ENCODE measurements at regions not wholly inside any gene's neighbourhood (a gene's known extent, or its start where the extent isn't known, plus 50 kb on each side); places are given as distances from the start of the nearest gene placed in this dataset.
"Not testable (repeated sequence)": the region's sequence is repeated elsewhere in the genome, so short reads cannot be mapped to it uniquely, and the experiment has no call there.

DNA sequence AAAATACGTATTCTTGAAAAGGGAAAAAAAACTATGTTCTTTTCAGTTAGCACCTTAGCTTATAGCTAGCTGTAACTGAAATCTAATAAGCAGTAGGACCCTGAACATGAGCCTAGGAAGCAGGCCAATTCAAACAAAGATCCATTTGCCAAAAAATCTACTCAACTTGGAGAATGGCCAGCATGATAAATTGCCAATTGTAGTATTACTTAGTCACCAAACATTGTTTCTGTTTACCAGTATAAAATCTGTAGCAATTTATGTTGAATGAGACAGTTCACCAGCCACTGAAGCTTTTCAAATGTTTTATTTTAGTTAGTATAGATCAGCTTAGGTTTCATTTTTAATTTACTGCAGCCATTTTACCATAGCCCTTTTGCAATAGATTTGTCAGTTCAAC, 323.6 kb upstream of the DIPK2B start:
- DNase-seq = peak; percentile 44

DNA sequence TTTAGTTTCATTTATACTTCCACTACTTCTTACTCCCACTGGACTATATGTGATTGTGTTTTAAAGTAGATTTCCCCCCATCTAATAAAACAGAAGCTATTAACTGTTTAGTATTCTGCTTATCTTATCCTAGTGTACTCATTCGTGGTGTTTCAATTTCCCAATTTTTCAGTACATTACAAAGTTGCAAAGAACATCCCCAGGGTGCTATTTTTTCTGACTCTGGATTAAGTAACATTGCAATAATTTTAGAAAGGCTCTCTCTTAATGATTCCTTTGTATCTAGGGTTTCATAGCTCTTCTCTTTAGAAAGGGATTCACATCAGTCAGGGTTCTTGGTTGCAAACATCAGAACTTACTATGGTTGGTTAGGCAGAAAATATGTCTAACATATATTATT, 317.9 kb upstream of the DIPK2B start:
- no peak for DNase-seq

DNA sequence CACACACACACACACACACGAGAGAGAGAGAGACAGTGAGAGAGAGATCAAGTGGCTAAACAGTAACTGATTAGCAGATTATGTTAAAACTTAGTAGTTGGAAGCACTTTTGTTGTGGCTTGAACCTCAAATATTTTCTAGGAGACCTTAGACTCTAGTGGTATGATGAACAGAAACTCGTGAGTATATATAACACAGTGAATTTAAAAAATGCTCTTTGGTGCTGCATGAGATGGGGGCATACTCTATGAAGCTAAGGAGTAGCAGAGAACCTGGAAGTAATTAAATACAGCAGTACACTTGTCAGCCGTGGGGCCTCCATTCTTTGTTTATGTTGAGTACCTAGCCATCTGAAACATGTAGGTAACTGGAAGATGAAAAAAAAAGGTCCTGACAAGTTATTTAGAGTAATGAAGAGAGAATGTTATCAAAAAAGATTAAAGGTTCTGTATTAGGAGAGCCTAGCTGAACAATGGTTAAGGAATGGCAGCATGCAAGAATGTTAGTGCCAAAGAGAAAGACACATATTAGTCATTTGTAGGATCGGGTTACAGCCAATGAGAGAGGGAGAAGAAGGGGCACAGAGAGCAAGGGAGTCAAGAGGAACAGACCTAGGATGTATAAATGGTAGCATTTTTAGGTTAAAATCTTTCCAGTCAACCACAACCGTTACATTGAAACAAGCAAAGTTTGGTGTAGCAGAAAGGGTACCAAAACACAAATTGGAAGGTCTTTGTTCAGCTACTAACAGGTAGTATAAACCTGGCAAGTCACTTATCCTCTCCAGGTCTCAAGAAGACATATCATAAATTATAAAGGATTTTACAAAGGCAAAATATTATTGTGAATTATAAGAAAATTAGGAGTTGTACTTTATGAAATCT, 316.7 kb upstream of the DIPK2B start:
- no peak for DNase-seq

DNA sequence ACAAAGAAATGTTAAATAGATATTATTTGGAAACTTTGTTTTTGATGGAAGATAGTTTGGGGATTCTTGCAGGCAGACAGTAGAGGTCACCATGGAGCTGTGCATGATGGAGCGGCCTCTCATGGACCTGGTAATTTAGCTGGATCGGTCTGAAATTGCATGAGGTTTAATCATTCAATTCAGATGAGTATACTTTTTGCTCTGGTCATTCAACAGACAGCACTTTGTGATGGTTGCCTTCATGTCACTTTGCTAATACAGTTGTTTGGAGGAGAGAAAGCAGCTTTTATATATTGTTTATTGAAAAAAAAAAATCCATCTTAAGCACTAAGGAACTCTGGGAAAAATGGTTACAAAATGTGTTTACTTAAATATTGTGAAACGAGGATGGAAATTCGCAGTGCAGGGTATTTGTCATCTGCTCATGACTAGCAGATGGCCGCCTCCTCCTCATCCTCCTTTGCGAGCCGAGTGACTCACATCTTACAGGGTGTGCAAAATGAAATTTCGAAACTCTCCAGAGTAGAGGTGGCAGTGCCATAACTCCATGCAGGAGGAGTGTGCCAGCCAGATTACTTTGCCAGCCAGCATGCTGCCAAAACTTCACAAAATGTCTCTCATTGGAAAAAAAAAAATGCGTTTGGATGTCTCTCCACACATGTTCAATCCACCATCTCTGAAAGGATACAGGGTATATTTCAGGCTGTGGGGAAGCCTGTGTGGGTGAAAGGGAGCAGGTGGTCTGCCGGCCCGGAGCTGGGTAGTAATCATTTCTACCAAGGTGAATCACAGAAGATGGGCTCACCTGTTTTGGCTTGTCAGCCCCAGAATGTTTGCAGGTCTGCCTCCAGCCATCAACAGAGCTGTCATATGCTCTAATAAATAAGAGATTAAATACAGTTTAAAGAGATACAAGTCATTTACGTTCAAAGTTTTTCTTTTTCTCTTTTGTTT, 314.9 kb upstream of the DIPK2B start:
- peak; percentile 0 for DNase-seq

DNA sequence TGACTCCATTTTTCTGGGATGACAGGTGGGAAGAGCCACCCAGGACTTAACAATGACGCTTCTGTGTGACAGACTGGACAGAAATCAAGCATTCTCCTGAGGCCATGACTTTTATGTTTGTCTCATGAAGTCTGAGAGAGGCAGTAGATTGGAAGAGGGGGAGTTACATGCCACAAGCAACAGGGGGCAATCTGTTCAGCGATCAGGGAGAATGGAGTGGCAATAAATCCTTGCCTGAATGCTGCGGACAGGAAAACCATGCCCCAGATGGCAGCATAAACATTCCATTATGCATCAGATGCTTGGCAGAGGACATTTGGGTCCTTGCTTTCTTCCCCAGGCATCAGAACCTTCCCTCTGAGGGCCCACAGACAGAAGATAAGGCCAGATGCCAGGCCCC, 312.4 kb upstream of the DIPK2B start:
- no peak for DNase-seq

DNA sequence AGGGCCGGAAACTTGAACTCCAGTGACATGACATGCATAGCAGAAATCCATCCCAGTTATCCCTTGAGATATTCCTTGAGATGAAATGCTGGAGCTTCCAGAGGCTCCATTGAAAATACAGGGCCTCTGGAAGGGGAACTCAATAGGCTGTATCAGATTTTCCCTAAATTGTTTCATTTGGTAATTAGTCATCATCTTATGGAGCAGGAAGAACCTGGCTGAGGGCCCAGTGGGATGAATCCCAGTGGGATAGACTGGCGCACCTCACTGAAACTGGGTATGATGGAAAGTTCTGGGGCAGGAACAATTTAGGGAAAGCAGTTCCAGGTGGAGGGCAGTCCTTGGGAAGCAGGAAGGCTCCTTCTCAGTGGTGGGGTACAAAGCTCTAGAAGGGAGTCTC, 307.8 kb upstream of the DIPK2B start:
- DNase-seq = no peak

DNA sequence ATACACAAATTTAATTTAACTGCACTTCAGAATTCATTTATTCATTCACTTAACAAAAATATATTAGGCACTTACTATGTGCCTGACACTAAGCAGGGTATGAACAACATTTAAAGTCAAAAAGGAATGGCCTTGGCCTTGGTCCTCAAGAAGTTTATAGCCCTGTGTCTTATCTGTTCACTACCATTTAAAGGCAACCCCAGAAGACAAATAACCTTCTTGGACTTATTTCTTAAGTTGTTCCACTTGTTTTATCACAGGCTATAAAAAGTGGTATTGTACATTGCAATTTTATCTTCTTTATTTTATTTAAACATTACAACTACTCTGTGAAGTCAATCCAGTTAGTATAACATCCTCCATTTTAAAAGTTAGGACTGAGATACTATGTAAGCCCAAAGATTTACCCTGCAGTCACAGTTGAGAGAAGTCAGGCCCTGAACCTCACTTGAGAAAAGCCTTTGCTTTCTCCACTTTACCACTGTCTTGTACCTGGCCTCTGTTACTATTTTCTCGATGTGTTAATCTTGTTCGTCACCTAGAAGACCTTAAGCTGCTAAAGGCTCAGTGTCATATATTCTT, 305.6 kb upstream of the DIPK2B start:
- no peak for DNase-seq

DNA sequence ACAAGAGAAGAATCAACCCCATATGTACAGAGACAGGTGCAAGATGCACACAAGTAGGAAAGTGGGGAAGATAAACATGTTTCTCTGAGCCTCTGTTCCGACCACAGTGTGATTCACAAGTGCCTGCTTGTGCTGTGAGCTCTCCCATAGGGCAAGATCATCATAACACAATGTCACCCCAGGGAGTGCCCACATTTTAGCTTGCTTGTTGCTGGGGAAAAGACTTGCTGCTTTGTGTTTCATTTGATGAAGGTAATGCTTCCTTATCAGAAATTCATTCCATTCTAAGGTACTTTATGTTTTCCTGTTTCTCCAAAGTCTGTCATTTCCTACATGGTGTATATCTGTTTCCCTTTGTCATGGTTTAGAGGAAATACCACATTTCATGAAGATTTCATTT, 304.5 kb upstream of the DIPK2B start:
- no peak for DNase-seq

DNA sequence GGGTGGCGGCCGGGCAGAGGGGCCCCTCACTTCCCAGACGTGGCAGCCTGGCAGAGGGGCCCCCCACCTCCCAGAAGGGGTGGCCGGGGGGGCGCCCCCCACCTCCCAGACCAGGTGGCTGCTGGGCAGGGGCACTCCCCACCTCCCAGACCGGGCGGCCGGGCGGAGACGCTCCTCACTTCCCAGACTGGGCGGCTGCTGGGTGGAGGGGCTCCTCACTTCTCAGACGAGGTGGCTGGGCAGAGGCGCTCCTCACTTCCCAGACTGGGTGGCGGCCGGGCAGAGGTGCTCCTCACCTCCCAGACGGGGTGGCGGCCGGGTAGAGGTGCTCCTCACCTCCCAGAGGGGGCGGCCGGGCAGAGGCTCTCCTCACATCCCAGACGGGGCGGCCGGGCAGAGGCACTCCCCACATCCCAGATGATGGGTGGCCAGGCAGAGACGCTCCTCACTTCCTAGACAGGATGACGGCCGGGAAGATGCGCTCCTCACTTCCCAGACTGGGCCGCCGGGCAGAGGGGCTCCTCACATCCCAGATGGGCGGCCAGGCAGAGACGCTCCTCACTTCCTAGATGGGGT, 303.2 kb upstream of the DIPK2B start:
- DNase-seq = not testable (repeated sequence)

DNA sequence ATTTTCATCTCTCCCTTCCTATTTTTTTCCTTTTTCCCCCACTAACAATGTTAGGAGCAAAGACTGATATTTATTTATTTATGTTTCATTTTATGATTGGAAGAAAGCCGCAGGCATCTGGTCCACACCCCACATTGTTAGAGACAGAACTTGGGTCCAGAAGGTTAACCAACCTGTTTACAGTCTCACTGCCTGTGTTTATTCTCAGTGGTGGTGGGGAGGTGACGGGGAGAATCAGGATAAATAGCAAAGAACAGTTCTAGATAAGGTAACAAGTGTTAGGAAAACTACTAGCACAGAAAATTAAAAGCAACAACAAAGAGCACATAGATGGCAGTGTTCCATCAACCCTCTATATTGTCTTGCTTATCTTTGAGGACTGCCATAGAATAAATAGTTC, 301.7 kb upstream of the DIPK2B start:
- no peak for DNase-seq

DNA sequence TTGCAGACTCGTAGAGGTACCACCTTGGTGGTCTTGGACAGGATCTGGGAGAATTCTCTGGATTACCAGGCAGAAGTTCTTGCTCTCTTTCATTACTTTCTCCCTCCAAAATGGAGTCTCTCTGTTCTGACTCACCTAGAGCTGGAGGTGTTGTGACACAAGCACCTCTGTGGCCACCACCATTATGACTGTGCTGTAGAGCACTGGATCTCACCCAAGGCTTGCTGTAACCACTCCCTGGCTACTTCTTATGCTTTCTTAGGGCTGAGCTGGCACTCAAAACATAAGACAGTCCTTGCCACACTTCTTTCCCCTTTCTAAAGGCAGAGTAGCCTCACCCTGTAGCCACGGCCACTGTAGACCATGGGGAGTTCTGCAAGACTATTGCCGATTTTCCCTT, 296.6 kb upstream of the DIPK2B start:
- no peak for DNase-seq

DNA sequence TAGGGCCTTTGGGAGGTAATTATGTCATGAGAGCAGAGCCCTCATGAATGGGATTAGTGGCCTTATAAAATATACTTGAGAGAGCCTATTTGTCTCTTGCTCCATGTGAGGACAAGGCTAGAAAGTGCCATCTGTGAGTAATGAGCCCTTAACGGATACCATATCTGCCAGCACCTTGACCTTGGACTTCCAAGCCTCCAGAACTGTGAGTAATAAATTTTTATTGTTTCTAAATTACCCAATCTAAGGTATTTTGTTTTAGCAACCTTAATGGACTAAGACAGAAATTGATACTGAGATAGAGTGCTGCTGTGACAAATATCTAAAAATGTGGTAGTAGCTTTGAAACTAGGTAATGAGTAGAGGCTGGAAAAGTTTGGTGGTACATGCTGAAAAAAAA, 285.0 kb upstream of the DIPK2B start:
- no peak for DNase-seq

DNA sequence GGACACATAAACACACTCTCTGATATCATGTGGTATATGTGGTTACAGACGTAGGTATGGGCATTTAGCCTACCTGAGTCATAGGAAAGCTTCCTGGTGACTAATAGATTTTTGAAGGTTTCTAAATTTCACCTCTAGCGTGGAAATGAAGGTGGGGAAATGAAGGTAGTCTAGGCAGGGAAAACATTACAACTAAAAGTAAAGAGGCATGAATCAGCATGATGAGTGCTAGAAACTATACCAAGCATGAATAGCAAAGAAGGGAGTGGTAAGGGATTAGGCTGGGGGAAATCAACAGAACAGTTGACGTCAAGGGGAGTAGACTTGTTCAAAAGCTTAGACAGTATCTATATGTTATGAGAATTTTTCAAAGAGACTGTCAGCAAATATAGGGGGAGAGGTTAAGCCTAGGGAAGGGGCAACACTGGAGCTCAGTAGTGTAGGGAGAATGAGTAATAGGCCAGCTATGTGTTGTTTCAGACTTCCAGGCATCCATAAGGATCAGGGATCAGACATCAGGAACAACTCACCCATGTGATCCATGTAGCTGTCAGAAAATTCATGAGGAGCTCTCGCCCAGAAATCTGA, 279.3 kb upstream of the DIPK2B start:
- DNase-seq = no peak

DNA sequence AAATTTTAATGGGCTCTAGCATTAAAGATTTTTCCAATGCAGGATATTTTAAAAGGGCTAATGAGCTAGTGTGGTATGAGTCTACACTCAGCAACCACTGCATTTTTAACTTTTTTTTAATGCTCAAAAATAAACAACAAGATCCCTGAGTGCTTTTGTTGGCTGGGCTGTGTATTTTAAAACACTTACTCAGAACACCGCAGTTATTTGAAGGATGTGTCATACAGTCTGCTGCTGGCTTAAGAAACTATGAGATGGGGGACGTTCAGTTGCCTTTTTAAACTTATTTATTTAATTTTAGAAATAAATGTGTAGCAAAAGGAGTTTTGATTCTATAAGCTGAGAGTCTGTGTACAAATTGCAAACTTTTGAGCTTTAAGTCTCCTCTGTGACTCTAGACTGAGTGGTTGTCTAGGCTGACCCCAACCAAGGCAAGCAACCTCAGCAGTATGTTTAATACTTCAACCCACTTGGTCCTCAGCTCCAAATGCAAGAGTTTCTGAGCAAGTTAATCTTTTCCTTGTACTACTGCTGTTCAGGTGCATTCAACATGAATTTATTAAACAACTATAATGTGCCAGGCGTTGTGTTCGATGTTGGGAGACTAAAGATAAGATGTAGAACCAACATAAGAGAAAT, 278.6 kb upstream of the DIPK2B start:
- DNase-seq = no peak

DNA sequence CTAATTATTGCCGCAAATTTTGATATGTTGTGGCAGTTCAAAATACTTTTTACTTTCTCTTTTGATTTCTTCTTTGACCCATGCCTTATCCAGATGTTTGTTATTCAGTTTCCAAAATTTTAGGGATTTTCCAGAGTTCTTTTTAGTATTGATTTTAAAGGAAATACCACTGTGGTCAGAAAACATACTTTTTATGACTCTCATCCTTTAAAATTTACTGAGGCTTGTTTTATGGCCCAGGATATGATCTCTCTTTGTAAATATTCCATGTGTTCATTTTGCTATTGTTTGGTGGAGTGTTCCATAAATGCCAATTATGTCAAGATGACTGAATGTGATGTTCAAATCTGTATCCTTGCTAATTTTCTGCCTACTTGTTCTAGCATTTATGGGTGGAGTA, 272.3 kb upstream of the DIPK2B start:
- no peak for DNase-seq

DNA sequence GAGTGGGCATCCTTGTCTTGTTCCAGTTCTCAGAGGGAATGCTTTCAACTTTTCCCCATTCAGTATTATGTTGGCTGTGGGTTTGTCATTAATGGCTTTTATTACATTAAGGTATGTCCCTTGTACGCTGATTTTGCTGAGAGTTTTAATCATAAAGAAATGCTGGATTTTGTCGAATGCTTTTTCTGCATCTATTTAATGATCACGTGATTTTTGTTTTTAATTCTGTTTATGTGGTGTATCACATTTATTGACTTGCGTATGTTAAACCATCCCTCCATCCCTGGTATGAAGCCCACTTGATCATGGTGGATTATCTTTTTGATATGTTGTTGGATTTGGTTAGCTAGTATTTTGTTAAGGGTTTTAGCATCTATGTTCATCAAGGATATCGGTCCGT, 266.9 kb upstream of the DIPK2B start:
- DNase-seq = not testable (repeated sequence)

DNA sequence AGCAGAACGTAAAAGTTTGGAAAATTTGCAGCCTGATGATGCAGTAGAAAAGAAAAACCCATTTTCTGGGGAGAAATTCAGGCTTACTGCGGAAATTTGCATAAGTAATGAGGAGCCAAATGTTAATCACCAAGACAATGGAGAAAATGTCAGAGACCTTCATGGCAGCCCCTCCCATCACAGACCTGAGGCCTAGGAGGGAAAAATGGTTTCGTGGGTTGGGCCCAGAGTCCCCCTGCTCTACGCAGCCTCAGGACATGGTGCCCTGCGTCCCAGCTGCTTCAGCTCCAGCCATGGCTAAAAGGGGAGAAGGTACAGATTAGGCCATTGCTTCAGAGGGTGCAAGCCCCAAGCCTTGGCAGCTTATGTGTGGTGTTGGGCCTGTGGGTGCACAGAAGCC, 255.1 kb upstream of the DIPK2B start:
- DNase-seq = not testable (repeated sequence)

DNA sequence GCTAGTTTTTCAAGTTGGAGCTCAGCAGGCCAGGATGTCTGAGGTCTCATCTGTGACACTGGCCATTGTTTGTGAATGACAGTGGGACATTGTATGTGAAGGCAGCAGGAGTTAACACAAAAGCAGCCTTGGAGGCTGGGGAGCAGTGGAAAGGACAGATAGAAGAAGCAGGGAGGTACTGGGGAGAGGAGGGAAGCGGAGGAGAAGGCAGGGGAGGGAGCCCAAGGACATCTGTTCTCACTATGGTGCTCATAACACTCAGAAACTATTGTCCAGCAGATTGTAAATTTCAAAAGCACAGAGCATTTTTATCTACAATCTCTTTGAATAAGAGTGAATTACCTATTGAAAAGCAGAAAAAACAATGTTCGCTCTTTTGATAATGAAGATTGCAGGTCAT, 253.6 kb upstream of the DIPK2B start:
- DNase-seq = no peak

DNA sequence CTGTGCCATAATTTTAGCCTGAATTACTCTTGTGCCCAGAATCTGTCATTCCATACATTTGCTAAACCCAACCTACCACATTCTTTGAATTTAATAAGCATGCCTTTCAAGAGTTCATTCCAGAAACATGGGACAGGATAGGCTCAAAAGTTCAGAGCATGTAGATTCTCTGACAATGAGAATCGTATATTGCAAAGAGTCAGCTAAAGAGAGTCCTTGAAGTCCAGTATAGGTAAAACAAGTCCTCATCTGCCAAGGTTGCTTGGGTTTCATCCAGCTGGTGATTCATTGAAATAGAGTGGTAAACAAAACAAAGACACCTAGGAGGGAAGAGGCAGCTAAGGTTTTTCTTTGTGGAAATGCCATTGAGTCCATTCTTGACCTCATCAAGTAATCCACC, 249.3 kb upstream of the DIPK2B start:
- DNase-seq = no peak

DNA sequence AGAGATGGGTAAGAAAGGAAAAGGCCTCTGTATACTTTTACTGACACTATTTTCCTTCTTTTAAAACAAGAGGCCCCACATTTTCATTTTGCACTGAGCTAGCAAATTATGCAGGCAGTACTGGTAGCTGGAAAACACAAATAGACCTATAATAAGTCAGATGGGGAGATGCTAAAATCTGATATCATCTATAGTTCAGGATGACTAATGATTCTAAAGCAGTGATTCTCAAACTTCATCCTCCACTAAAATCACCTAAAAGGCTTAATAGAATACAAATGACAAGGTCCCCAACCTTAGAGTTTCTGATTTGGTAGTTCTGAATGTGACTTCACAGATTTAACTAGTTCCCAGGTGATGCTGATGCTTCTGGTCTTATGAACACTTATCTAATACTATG, 247.3 kb upstream of the DIPK2B start:
- no peak for DNase-seq

DNA sequence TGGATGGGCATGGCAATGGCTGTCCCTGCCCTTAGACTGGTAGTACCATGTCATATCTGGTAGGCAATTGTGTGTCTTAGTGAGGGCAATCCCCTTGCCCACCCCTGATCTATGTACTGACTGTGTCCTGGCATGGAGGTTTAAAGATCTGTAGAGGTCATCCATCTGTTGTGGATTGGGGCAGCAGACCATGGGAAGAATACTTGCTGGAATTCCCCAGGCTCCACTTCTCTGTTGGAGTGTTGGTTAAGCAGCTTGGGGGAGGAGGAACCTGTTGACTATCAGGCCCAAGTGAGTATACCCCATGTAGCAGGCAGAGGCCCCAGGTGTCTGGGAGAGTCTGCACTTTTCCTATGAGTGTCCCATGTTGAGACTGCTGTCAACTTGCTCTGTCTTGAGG, 246.7 kb upstream of the DIPK2B start:
- DNase-seq = no peak

DNA sequence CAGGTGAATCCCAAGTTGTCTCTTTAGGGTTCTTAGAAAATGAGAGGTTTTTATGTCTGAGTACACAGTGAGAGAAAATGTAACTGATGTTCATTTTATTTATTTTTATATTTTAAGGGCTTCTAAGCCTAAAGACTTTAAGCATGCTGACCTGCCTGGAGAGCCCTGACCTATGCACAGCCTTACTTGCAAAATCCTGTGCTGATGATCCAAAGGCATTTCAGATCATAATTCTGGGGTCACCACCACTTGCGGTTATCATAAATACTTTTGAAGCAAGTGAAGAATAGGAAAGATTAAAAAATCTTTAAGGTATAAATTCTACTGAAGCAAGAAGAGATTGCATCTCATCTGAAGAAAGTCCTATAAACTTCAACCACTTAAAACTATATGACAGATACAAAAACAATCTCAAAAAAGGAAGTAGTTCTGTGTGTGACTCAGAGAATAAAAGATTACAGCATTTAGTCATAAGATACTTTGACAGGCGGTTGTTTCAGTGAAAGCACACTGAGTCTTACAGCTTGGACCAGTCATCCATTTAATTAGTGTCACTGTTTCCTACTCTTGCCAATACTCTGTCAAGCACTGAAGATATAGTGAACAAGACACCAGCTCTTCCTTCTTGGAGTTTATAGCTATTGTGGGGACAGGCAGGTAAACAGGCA, 245.2 kb upstream of the DIPK2B start:
- no peak for DNase-seq
